Renal cortical epithelial cell (primary cell): ENCODE measurements at regions not wholly inside any gene's neighbourhood (a gene's known extent, or its start where the extent isn't known, plus 50 kb on each side); places are given as distances from the start of the nearest gene placed in this dataset.
"Not testable (repeated sequence)": the region's sequence is repeated elsewhere in the genome, so short reads cannot be mapped to it uniquely, and the experiment has no call there.

Experiments used
- DNase-seq: peaks from one replicate; pipeline ENCODE4 v3.0.0-alpha.2; 2011; ENCODE audit warnings: low read depth

DNA sequence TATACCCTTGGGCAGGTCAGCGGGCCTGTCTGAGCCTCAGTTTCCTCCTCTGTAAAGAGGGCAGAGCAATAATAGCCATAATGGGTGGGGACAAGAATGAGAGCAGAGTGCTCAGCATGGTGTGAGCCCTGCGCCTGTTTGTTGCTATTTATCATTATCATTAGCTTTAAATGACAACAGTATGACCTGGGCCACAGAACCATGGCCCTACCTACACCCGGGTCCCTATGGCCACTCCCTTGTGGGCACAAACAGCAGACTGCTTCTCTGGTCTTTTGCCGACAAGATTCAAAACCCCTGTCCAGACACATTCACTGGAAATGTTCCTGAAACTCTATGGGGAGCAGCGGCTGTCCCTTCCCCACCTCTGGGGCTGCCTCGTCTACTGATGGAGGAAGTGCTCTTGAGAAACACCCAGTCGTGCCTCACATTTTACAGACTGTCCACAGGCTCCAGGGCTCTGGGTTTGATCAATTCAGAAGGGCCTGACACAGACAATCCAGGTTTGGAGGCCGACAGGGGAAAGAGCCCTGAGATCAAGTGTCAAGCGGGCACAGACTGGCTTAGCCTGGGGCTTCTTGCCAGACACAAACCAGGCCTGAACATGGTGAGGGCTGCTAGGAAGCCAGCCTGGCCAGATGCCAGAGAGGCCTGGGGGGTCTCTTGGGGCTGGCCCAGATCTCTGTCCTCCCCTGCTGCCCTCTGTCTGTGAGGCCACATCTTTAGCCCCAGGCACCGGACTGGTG is 112.5 kb upstream of the CD82 start:
- no peak for DNase-seq

- DNase-seq: no peak
Observed at GRCh38 chr11:44453871-44454270, 111.6 kb upstream of the CD82 start.

- DNase-seq: no peak
Observed at GRCh38 chr11:44454666-44455065, 110.8 kb upstream of the CD82 start.

DNA sequence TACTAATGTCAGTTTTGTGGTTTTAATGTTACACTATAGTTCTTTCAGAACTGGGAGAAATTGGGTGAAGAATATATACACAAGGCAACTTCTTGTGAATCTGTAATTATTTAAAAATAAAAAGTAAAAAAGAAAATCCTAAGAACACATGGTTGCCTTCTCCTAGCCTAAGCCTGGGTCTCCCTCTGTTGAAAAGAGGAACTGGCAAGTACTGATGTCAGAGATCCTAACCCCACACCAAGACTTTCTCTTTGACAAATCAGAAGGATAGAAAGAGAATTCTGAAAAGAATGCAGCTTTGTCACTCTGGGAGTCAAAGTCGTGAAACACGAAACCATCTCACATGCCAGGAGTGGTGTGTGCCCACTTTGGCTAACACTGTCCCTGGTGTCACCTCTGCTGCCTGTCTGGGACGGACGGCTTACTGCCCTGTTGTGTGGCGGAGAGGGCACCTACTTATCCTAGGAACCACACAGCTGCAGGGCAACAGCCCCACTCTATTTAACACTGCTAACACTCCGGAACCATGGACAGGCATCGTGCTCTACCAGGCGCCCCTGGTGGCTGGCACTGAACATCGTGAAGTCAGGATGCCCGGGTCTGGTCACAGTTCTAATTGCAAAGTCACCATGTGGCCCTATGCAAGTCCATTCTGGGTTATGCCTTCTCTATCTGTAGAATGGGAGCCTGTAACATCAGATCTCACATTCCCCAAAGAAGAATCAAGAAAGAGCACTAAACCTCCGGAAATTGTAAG is 108.7 kb upstream of the CD82 start:
- DNase-seq: peak; percentile 3

GRCh38 chr11:44457862-44458261 is 107.6 kb upstream of the CD82 start:
- no peak for DNase-seq

- DNase-seq: no peak
Observed at GRCh38 chr11:44463751-44464150, 101.7 kb upstream of the CD82 start.

GRCh38 chr11:44464741-44465140 is 100.7 kb upstream of the CD82 start:
- peak; percentile 15 for DNase-seq

- DNase-seq: no peak
Observed at GRCh38 chr11:44466531-44467205, 98.8 kb upstream of the CD82 start.

DNA sequence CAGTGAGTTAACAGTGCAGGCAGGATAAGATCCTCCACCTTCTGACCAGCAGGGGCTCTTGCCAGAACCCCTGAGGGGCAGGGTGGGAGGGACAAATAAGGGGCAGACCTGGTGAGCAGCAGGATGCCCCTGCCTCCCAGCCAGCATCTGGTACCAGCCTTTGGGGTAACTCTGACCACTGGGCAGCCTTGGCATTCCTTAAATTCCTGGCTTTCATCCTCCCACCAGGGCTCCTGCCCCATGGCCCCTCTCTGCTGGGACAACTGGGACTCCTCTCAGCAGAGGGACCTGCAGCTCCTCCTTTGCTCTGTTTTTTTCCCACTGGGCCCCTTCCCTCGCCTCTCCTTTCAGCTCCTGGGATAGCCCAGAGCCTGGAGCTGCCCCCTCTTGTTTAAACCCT is 98.0 kb upstream of the CD82 start:
- no peak for DNase-seq

DNA sequence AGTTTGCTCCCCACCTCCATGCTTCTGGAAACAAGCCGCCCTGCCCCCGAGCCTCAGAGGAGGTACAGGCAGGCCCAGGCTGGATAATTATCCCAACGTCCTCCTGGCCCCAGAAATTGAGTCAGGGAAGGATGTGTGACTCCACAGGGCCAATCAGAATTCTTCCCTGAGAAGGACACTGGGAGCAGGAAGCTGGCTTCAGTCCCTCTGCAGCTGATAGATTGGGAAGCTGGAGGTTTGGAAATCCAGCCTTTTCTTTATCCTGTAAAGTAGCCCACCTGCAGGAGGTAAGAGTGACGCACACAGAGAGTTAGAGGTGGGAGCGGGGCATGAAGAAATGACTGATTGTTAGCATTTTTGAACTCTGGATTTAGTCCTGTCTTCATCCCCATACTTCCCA is 97.5 kb upstream of the CD82 start:
- no peak for DNase-seq

DNA sequence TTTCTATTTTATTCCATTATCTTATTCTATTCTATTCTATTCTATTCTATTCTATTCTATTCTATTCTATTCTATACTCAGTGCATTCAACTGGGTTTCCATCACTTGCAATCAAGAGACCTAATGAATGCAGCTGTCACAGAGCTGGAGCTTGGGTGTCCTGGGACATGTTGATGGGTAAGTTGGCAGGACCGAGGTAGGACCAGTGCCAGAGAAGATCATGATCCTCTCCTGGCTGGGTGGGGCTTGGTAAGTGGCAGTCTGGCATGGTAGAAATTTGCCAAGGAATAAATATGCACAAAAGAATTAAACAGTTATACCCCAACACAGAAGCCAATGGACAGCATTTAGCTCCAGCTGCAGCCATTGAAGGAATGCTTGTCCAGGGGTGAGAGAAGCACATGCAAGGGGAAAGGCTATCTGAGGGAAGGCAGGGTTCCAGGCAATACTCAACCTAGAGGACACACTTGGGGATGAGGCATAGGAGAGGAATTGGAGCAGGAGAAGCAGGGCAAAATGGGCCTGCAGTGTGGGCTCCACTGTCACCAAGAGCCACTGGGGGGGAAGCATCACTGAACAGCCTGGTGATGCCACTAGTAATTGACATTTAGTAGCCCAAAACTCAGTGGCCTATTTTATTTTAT is 97.0 kb upstream of the CD82 start:
- DNase-seq: no peak

GRCh38 chr11:44469412-44469811 is 96.1 kb upstream of the CD82 start:
- no peak for DNase-seq

- DNase-seq: no peak
Observed at GRCh38 chr11:44470854-44471253, 94.6 kb upstream of the CD82 start.

DNA sequence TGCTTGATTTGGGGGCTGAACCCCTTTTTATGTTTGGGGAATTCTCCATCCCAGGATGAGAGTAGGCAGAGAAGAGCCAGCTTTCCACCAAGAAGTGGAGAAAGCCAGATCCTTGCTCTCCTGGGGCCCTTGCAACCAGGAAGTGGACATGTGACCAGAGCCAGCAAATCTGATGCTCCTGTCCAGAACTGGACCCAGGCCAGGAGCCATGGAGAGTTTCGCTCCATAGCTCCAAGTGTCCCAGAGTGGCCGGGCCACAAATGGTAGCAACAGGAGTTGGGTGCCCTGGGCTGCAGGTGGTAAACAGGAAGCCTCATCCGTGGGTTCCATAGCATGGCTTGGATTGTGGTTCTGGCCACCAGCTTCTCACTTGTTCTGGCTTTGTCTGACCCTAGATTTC is 93.9 kb upstream of the CD82 start:
- DNase-seq: no peak

- no peak for DNase-seq
Observed at GRCh38 chr11:44472916-44473315, 92.5 kb upstream of the CD82 start.

- DNase-seq: no peak
Observed at GRCh38 chr11:44474702-44475101, 90.8 kb upstream of the CD82 start.

- DNase-seq: no peak
Observed at GRCh38 chr11:44475114-44475686, 90.3 kb upstream of the CD82 start.

- DNase-seq: not testable (repeated sequence)
Observed at GRCh38 chr11:44482338-44482737, 83.1 kb upstream of the CD82 start.

- no peak for DNase-seq
Observed at GRCh38 chr11:44483919-44484610, 81.4 kb upstream of the CD82 start.

GRCh38 chr11:44488165-44488965 is 77.1 kb upstream of the CD82 start:
- no peak for DNase-seq

- no peak for DNase-seq
Observed at GRCh38 chr11:44493383-44493782, 72.1 kb upstream of the CD82 start.
